Mesenchymal stem cell (in vitro differentiated cells and primary cell): ENCODE measurements at regions not wholly inside any gene's neighbourhood (a gene's known extent, or its start where the extent isn't known, plus 50 kb on each side); places are given as distances from the start of the nearest gene placed in this dataset.

ENCODE experiments used
- DNase-seq: peaks from one replicate; pipeline ENCODE4 v3.0.0-alpha.2; 2013
- H2AFZ ChIP-seq: one replicate; pipeline ENCODE4 v1.6.1; 2013; ENCODE audit warnings: low read depth, mild to moderate bottlenecking, control low read depth, inconsistent platforms, low read length, moderate library complexity
- H2AK5ac ChIP-seq: 2 replicates; pipeline ENCODE4 v1.6.1; 2013; ENCODE audit warnings: low read length, moderate library complexity, mild to moderate bottlenecking, inconsistent platforms; ENCODE audit not compliant: severe bottlenecking
- H2BK120ac ChIP-seq: one replicate; pipeline ENCODE4 v1.6.1; 2013; ENCODE audit warnings: low read depth, mild to moderate bottlenecking, inconsistent platforms, low read length, moderate library complexity
- H2BK12ac ChIP-seq, 2 experiments: one replicate each; pipeline ENCODE4 v1.6.1; 2013; ENCODE audit warnings: inconsistent platforms in 2 of 2, low read length in 2 of 2, mild to moderate bottlenecking in 2 of 2, moderate library complexity in 2 of 2, control low read depth in 1 of 2
- H2BK15ac ChIP-seq: one replicate; pipeline ENCODE4 v1.6.1; 2013; ENCODE audit warnings: mild to moderate bottlenecking, low read depth, inconsistent platforms; ENCODE audit not compliant: poor library complexity, severe bottlenecking
- H2BK5ac ChIP-seq: 2 replicates; pipeline ENCODE4 v1.6.1; 2013; ENCODE audit warnings: low read depth, mild to moderate bottlenecking, low read length, control low read depth, inconsistent platforms; ENCODE audit not compliant: poor library complexity, severe bottlenecking
- H3K14ac ChIP-seq, 2 experiments: one replicate each; pipeline ENCODE4 v1.6.1; 2013; ENCODE audit warnings: inconsistent platforms in 2 of 2, low read length in 2 of 2, control low read depth in 1 of 2, mild to moderate bottlenecking in 1 of 2, moderate library complexity in 1 of 2
- H3K18ac ChIP-seq, 2 experiments: one replicate each; pipeline ENCODE4 v1.6.1; 2013; ENCODE audit warnings: inconsistent platforms in 2 of 2, low read length in 2 of 2, control low read depth in 1 of 2, low read depth in 1 of 2, mild to moderate bottlenecking in 1 of 2
- H3K23ac ChIP-seq, 2 experiments: one replicate each; pipeline ENCODE4 v1.6.1; 2013; ENCODE audit warnings: inconsistent platforms in 2 of 2, low read length in 2 of 2, mild to moderate bottlenecking in 2 of 2, moderate library complexity in 2 of 2, control low read depth in 1 of 2
- H3K27ac ChIP-seq: 2 replicates; pipeline ENCODE4 v1.5.1; 2013; ENCODE audit warnings: mild to moderate bottlenecking, moderate library complexity, low read length, control low read depth, inconsistent platforms; ENCODE audit not compliant: poor library complexity, severe bottlenecking
- H3K27me3 ChIP-seq, 2 experiments: 2 replicates each; pipeline versions ENCODE4 v1.6.1 to v1.7.0; 2013; ENCODE audit warnings: low read length in 2 of 2, mild to moderate bottlenecking in 2 of 2, moderate library complexity in 2 of 2, control low read depth in 1 of 2, inconsistent platforms in 1 of 2; ENCODE audit not compliant: control insufficient read depth in 1 of 2, insufficient read depth in 1 of 2
- H3K36me3 ChIP-seq, 2 experiments: 2 replicates each; pipeline versions ENCODE4 v1.6.1 to v1.7.0; 2013; ENCODE audit warnings: low read length in 2 of 2, control low read depth in 1 of 2, inconsistent platforms in 1 of 2, low read depth in 1 of 2, mild to moderate bottlenecking in 1 of 2; ENCODE audit not compliant: insufficient read depth in 2 of 2, control insufficient read depth in 1 of 2
- H3K4ac ChIP-seq, 2 experiments: one replicate each; pipeline ENCODE4 v1.6.1; 2013; ENCODE audit warnings: inconsistent platforms in 2 of 2, low read length in 2 of 2, mild to moderate bottlenecking in 2 of 2, moderate library complexity in 2 of 2, control low read depth in 1 of 2, low read depth in 1 of 2
- H3K4me1 ChIP-seq: 2 replicates; pipeline ENCODE4 v1.6.1; 2013; ENCODE audit warnings: low read depth, low read length, control low read depth; ENCODE audit not compliant: control insufficient read depth, insufficient read depth
- H3K4me2 ChIP-seq: 2 replicates; pipeline ENCODE4 v1.6.1; 2013; ENCODE audit warnings: low read length, mild to moderate bottlenecking, inconsistent platforms; ENCODE audit not compliant: poor library complexity, severe bottlenecking
- H3K4me3 ChIP-seq, 2 experiments: 2 replicates each; pipeline versions ENCODE4 v1.5.1 to v1.7.0; 2013; ENCODE audit warnings: low read length in 2 of 2, mild to moderate bottlenecking in 2 of 2, control low read depth in 1 of 2, low read depth in 1 of 2; ENCODE audit not compliant: insufficient read depth in 1 of 2
- H3K79me1 ChIP-seq: replicated peaks from 2 replicates; pipeline ENCODE4 v1.6.1; 2013; ENCODE audit warnings: mild to moderate bottlenecking, control low read depth, low read length, inconsistent platforms; ENCODE audit not compliant: poor library complexity, severe bottlenecking
- H3K9ac ChIP-seq: 2 replicates; pipeline ENCODE4 v1.7.0; 2013; ENCODE audit warnings: mild to moderate bottlenecking, low read length, moderate library complexity
- H3K9me3 ChIP-seq: 2 replicates; pipeline ENCODE4 v1.7.0; 2013; ENCODE audit warnings: mild to moderate bottlenecking, low read length; ENCODE audit not compliant: control insufficient read depth
- H4K8ac ChIP-seq: one replicate; pipeline ENCODE4 v1.6.1; 2013; ENCODE audit warnings: inconsistent platforms, mild to moderate bottlenecking, low read length, moderate library complexity
- H4K91ac ChIP-seq: one replicate; pipeline ENCODE4 v1.6.1; 2013; ENCODE audit warnings: mild to moderate bottlenecking, low read length, inconsistent platforms
- WGBS: methylation state at CpG from one replicate; pipeline ENCODE4 v1.1.7; 2013; ENCODE audit warnings: mixed read lengths; 5-methylcytosine and 5-hydroxymethylcytosine counted together

DNA sequence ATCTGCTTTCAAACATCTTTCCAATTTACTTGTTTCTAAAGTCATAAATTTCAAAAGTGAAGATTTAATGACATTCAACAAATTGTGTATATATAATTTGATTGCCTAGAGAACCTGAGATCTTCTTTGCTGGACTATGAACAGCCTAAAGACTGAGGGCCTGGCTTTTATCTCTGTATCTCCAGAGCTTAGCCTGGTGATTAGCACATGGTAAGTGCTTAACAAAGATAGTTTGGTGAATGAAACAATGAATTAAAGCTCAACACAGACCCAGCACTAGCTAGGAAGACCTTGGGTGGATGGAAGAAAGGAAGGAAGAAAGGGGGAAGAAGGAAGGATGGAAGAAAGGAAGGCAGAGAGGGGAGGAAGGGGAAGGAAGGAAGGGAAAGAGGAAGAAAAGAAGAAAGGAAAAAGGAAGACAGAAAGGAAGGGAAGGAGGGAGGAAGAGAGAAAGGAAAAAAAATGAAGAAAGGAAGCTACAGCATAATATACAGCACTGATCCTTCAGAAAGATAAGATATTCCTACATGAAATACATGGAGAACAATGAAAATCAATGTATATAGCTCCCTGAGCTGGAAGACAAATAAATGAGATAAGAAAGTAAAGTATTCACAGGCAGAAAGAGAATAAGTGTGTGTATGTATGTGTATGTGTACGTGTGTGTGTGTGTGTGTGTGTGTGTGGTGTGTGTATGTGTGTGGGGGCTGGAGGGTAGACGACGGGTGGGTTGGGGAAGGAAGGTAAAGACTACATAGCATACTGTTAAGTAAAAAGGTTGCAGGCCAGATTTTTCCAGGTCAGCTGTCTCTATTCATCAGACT is 318.2 kb downstream of the TNS1 start:
- Histone ChIP-seq H3K9me3 (no peaks in the 10 kb centered on the region), H3K27me3 (no peaks in the 10 kb centered on the region), H2AK5ac (no peak overlapping the region), H2AFZ (no peak overlapping the region), H3K79me1 (no peaks in the 10 kb centered on the region), H4K8ac (no peak overlapping the region), H2BK15ac (no peak overlapping the region), H3K9ac (peak overlapping the region; percentile 41), H3K18ac (no peak overlapping the region), H3K23ac (no peak overlapping the region), H3K36me3 (no peaks in the 10 kb centered on the region), H2BK120ac (no peak overlapping the region), H3K4me2 (no peak overlapping the region), H4K91ac (no peak overlapping the region), H3K4me1 (peaks cover 3% of the 10 kb centered on the region), H3K14ac (no peak overlapping the region), H2BK5ac (no peak overlapping the region), H3K4ac (no peak overlapping the region), H2BK12ac (no peak overlapping the region), H3K27ac (no peak overlapping the region), H3K4me3 (no peak overlapping the region)
- no peak for DNase-seq
- WGBS, result 67% methylated on average over 2 of the region's 3 CpGs

DNA sequence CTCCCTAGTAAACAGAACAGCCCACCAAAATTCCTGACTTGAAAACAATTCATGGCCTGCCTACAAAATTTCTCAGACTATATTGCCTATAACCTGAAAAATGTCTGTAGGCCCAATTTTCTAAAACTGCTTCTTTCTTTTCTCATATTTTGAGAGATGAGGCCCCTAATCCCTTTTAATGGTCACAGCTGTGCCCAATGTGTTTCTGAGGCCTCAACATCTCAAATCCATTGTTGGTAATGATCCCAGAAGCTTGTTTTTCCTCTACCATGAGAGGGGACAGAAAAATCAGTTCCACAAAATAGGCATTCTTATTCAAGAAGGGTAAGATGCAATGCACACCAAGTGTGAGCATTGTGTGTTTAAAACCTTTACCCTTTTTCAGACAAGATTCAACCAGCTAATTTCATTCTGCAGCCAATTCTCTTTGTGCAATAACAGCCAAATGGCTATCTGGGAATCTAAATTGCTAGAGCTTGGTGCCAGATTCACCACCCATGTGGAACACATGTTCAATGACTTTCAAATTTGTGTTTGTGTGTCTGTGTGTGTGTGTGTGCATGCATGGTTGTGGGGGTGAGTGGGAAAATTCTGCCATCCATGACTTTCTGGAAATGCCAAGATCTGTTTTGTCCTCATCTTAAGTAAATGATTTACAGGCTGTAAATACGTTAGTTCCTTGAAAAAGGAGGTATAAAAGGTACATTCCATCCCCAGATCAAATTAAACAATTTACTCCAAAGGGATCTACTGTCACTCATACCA is 319.5 kb downstream of the TNS1 start:
- no peak overlapping the region for H3K27ac ChIP-seq
- H3K36me3 ChIP-seq, result no peaks in the 10 kb centered on the region
- H2BK5ac ChIP-seq, result peak overlapping the region; percentile 10
- no peak overlapping the region for H3K9ac ChIP-seq
- no peak overlapping the region for H3K4me2 ChIP-seq
- H3K23ac ChIP-seq, result no peak overlapping the region
- H3K14ac ChIP-seq, result no peak overlapping the region
- 100% methylated on average over 1 of the region's 1 CpG for WGBS
- H3K4me1 ChIP-seq, result peaks cover 3% of the 10 kb centered on the region
- H3K4ac ChIP-seq, result no peak overlapping the region
- no peak overlapping the region for H4K8ac ChIP-seq
- H3K4me3 ChIP-seq, result no peak overlapping the region
- H3K79me1 ChIP-seq, result no peaks in the 10 kb centered on the region
- no peak overlapping the region for H4K91ac ChIP-seq
- H2AK5ac ChIP-seq, result no peak overlapping the region
- DNase-seq, result no peak
- H3K9me3 ChIP-seq, result peaks cover 5% of the 10 kb centered on the region
- H3K27me3 ChIP-seq, result no peaks in the 10 kb centered on the region
- no peak overlapping the region for H2AFZ ChIP-seq
- H2BK120ac ChIP-seq, result no peak overlapping the region
- no peak overlapping the region for H3K18ac ChIP-seq
- H2BK15ac ChIP-seq, result no peak overlapping the region
- H2BK12ac ChIP-seq, result no peak overlapping the region

DNA sequence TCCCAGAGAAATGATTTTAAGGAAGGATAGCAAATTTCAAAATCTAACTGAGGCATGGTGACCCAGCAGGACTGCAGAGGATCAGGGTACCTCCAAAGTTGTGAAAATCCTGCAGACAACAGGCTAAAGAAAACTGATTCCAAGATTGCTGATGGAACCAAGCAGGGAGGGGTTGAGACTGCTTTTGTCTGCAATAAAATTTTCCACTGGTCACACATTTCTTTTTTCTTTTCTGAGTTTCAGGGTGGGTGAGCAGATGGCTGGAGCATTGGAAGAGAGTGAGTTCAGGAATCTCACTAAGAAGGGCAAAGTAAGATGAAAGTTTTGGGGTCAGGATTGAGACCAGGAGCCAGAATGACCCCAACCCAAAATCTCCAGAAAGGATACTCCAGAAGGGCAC is 321.0 kb downstream of the TNS1 start:
- H2AFZ ChIP-seq, result no peak overlapping the region
- no peak overlapping the region for H3K14ac ChIP-seq
- H3K36me3 ChIP-seq, result no peaks in the 10 kb centered on the region
- peak overlapping the region in 1 of 2 experiments; percentile 11 for H2BK12ac ChIP-seq
- no peak overlapping the region for H3K23ac ChIP-seq
- H2BK5ac ChIP-seq, result no peak overlapping the region
- H3K9me3 ChIP-seq, result peaks cover 5% of the 10 kb centered on the region
- H3K4me1 ChIP-seq, result peaks cover 2% of the 10 kb centered on the region
- no peak overlapping the region for H2AK5ac ChIP-seq
- H2BK15ac ChIP-seq, result no peak overlapping the region
- H3K9ac ChIP-seq, result no peak overlapping the region
- H3K27ac ChIP-seq, result no peak overlapping the region
- DNase-seq, result no peak
- H4K91ac ChIP-seq, result no peak overlapping the region
- no peak overlapping the region for H3K4me2 ChIP-seq
- no peak overlapping the region for H4K8ac ChIP-seq
- H3K18ac ChIP-seq, result no peak overlapping the region
- H3K4me3 ChIP-seq, result no peak overlapping the region
- H3K27me3 ChIP-seq, result no peaks in the 10 kb centered on the region
- H2BK120ac ChIP-seq, result no peak overlapping the region
- H3K79me1 ChIP-seq, result no peaks in the 10 kb centered on the region
- no peak overlapping the region for H3K4ac ChIP-seq

DNA sequence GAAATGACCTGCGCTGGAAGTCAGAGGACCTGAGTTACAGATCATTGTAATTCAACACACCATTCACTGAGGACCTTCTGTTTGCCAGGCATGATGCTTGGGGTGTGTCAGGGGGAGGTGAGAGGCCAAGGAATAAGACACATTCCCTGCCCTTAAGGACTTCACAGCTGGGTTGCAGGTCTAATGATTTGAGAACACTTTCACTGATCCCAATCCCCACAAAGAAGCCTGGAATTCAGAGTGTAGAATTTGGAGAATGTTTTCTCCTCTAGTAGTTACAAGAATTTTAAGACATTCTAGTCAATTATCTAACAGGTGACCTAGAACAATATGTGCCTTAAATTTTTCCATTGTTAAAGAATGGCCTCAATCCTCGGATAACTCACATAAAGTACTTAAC is 322.4 kb downstream of the TNS1 start:
- Histone ChIP-seq H3K36me3 (no peaks in the 10 kb centered on the region), H2AFZ (no peak overlapping the region), H3K79me1 (no peaks in the 10 kb centered on the region), H3K9me3 (peaks cover 5% of the 10 kb centered on the region), H3K4me1 (peaks cover 2% of the 10 kb centered on the region), H2AK5ac (no peak overlapping the region), H3K14ac (no peak overlapping the region), H3K4me3 (no peak overlapping the region), H3K27ac (no peak overlapping the region), H4K91ac (no peak overlapping the region), H4K8ac (no peak overlapping the region), H3K27me3 (no peaks in the 10 kb centered on the region), H3K4ac (no peak overlapping the region), H3K4me2 (no peak overlapping the region), H2BK120ac (no peak overlapping the region), H3K18ac (no peak overlapping the region), H3K23ac (no peak overlapping the region), H2BK5ac (no peak overlapping the region), H2BK12ac (no peak overlapping the region), H2BK15ac (no peak overlapping the region), H3K9ac (no peak overlapping the region)
- no peak for DNase-seq
- WGBS, result no CpG with 5 or more reads among the region's 2 CpGs
